ENCODE measurements at regions not wholly inside any gene's neighbourhood (a gene's known extent, or its start where the extent isn't known, plus 50 kb on each side); places are given as distances from the start of the nearest gene placed in this dataset.
A peak's percentile ranks its signal among the peaks of the same experiment; 100 is the strongest.

DNA sequence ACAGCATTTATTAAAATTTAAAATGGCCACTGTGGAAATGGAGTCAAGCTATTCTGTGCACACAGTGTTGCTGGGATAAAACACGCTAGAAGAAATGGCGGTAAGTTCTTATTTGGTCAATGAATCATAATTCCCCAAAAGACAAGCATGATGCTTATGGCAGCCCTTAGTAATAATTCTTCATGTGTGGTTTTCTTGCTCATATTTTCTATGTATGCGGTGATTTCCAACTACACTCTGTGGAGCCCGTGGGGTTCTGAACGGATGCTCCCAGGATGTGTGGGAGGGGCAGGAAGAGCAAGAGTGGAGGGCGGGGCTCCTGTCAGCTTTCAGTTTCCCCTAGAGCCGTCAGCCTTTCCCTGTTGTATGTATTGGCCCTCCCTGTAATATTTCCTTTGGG is 91.7 kb upstream of the RMDN2 start:
- Histone ChIP-seq H3K27me3 (no peaks in the 10 kb centered on the region), H3K27ac (peak overlapping the region in 1 of 10 donors; percentile 23), H3K4me1 (peaks cover 0 to 50% (median 35%) of the 10 kb centered on the region in 9 donors), H3K36me3 (no peaks in the 10 kb centered on the region), H3K4me3 (no peak overlapping the region), H3K9me3 (no peaks in the 10 kb centered on the region)
- ATAC-seq (peak in 1 of 8 donors; percentile 47), DNase-seq (no peak)
- intact Hi-C loops (cut with DNase I): loop anchor here in 9 of 10 donors (2.0 to 10.0 kb wide), 11 partner anchors 43 to 437 kb away; partner anchors contain the start of gene CDC42EP3 (in 3 of the 9)
- TF ChIP-seq, protein P1, sequence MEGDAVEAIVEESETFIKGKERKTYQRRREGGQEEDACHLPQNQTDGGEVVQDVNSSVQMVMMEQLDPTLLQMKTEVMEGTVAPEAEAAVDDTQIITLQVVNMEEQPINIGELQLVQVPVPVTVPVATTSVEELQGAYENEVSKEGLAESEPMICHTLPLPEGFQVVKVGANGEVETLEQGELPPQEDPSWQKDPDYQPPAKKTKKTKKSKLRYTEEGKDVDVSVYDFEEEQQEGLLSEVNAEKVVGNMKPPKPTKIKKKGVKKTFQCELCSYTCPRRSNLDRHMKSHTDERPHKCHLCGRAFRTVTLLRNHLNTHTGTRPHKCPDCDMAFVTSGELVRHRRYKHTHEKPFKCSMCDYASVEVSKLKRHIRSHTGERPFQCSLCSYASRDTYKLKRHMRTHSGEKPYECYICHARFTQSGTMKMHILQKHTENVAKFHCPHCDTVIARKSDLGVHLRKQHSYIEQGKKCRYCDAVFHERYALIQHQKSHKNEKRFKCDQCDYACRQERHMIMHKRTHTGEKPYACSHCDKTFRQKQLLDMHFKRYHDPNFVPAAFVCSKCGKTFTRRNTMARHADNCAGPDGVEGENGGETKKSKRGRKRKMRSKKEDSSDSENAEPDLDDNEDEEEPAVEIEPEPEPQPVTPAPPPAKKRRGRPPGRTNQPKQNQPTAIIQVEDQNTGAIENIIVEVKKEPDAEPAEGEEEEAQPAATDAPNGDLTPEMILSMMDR (IDR thresholded peaks at IDR 0.05): no peak
- WGBS, 2 donors: 44 to 51% methylated on average over 7 of the region's 7 CpGs

DNA sequence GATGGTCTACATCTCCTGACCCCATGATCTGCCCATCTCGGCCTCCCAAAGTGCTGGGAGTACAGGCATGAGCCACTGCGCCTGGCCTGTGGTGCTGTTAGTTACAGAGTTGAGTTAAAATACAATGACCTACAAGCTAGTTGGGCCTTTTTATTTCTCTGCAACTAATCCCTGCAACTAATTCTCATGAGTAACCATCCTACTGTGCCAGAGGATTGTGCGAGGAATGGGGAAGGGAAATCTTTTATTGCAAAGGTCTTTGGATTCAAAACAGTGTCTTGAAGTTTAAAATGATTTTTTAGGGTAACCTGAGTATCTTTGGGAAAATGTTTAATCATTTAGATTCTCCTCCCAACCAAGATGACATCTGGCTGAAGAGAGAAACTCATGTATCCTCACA is 88.8 kb upstream of the RMDN2 start:
- H3K27ac ChIP-seq: no peak overlapping the region
- intact Hi-C loops (cut with DNase I): loop anchor here in 2 of 10 donors (5.0 to 10.0 kb wide), 2 partner anchors 36 to 291 kb away; no protein-coding TSS in a partner anchor

DNA sequence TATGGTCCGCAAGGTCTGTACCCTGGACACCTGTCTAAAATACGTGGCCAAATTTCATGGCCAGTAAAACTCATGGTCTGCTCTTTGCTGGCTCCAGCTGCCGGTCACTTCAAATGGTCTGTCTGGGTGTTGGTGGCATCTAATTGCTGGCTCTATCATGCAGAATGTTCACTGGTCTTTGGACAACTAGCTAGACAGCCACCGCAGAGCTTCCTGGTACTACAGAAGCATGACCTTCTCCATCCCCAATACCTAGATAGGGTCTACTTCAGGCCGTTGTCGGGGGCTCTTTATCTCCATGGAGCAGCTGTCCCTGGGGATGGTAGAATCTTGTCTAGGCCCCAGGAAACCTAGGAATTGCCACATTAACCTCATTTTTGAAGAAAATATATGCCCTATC is 88.4 kb upstream of the RMDN2 start:
- peaks cover 0 to 19% (median 11%) of the 10 kb centered on the region in 9 donors for H3K4me1 ChIP-seq
- 84 to 88% methylated on average over 6 of the region's 6 CpGs for WGBS, 2 donors
- no peaks in the 10 kb centered on the region for H3K27me3 ChIP-seq
- ATAC-seq (no peak), DNase-seq (no peak)
- H3K36me3 ChIP-seq: no peaks in the 10 kb centered on the region
- no peaks in the 10 kb centered on the region for H3K9me3 ChIP-seq
- no peak overlapping the region for H3K27ac ChIP-seq
- intact Hi-C loops (cut with DNase I): loop anchor here in 2 of 10 donors (5.0 to 10.0 kb wide), 2 partner anchors 36 to 292 kb away; no protein-coding TSS in a partner anchor
- TF ChIP-seq, protein P1 (IDR thresholded peaks at IDR 0.05): no peak
- no peak overlapping the region for H3K4me3 ChIP-seq

More for the DNA sequence above, 88.8 kb upstream of the RMDN2 start:
- no peak overlapping the region for H3K4me3 ChIP-seq
- H3K36me3 ChIP-seq: no peaks in the 10 kb centered on the region
- no peaks in the 10 kb centered on the region for H3K27me3 ChIP-seq
- TF ChIP-seq, protein P1 (IDR thresholded peaks at IDR 0.05): no peak
- WGBS, 2 donors: 78 to 98% methylated on average over 3 of the region's 3 CpGs
- ATAC-seq: no peak
- DNase-seq: no peak
- H3K4me1 ChIP-seq: peaks cover 0 to 24% (median 13%) of the 10 kb centered on the region in 9 donors
- no peaks in the 10 kb centered on the region for H3K9me3 ChIP-seq

DNA sequence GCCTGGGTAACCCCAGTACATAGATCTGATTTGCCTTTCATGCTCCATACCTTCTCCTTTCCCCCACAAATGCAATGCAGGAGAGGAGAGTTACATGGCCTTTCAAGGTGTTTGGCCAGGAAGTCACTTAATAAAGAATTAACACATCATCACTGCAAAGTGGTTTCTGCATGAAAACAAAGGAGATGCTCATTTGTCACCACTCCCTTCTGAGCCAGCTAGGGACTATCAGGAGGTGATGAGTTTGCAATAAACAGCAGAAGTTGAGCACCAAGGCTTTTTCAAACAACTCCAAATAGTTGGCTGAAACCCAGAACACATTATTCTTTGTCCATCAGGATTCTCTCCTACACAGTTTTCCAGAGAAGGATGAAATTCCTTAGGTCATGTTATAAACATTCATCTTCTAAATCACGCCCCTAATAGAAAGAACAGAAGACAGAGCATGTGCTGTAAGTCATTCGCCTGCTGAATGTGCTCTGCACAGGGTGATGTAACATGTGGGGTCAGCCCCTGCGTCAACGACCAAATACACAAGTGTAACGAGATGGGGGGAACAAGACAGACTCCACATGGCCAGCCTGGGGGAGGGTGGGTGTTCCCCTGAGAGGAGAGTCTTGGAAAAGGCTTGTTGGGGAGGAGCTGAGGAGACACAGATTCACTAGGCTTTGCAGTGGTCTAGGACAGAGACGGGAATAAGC is 87.3 kb upstream of the RMDN2 start:
- WGBS, 2 donors: 51 to 58% methylated on average over 6 of the region's 6 CpGs
- no peaks in the 10 kb centered on the region for H3K36me3 ChIP-seq
- peaks cover 0 to 14% (median 7%) of the 10 kb centered on the region in 9 donors for H3K4me1 ChIP-seq
- DNase-seq (peak; percentile 24 to 34), ATAC-seq (peak in 7 of 8 donors; percentile 68 to 93 (median 75))
- H3K27ac ChIP-seq: no peak overlapping the region
- H3K9me3 ChIP-seq: no peaks in the 10 kb centered on the region
- no peak overlapping the region for H3K4me3 ChIP-seq
- no peaks in the 10 kb centered on the region for H3K27me3 ChIP-seq
- TF ChIP-seq, protein P1 (IDR thresholded peaks at IDR 0.05): no peak
- intact Hi-C loops (cut with DNase I): loop anchor here in 2 of 10 donors (5.0 to 10.0 kb wide), 2 partner anchors 35 to 293 kb away; no protein-coding TSS in a partner anchor

Measured in heart right ventricle (tissue), 16 donors.